OCI-LY7 (cell line): ENCODE measurements at regions not wholly inside any gene's neighbourhood (a gene's known extent, or its start where the extent isn't known, plus 50 kb on each side); places are given as distances from the start of the nearest gene placed in this dataset.

Experiments used
- CTCF ChIP-seq: fragments of 200-600 bp; sonication (generic); conservative IDR thresholded peaks from 2 replicates; pipeline ENCODE4 v1.5.1; 2014; ENCODE audit warnings: mild to moderate bottlenecking, antibody characterized with exemption, low read length, moderate library complexity, mixed read lengths
- EZH2phosphoT487 ChIP-seq: fragments of 200-600 bp; sonication (generic); IDR thresholded peaks from 2 replicates; pipeline ENCODE4 v1.6.1; 2018; ENCODE audit warnings: low read depth, borderline replicate concordance, mild to moderate bottlenecking, mixed run types, antibody characterized with exemption, low read length, moderate library complexity, mixed read lengths

- TF ChIP-seq CTCF = no peak
- TF ChIP-seq EZH2phosphoT487 = no peak
Measured at GRCh38 chr11:92504534-92504933, 279.9 kb downstream of the FAT3 start.
